Activated CD8-positive, alpha-beta memory T cell treated with anti-CD3 and anti-CD28 coated beads, Interleukin-2, amount 50 U/mL, for 24 hours (primary cell): ENCODE measurements at regions not wholly inside any gene's neighbourhood (a gene's known extent, or its start where the extent isn't known, plus 50 kb on each side); places are given as distances from the start of the nearest gene placed in this dataset.
"Not testable (repeated sequence)": the region's sequence is repeated elsewhere in the genome, so short reads cannot be mapped to it uniquely, and the experiment has no call there.

Source experiments
- DNase-seq: peaks from one replicate; pipeline ENCODE4 v3.0.0-alpha.2; 2020; ENCODE audit errors: extremely low read depth

DNA sequence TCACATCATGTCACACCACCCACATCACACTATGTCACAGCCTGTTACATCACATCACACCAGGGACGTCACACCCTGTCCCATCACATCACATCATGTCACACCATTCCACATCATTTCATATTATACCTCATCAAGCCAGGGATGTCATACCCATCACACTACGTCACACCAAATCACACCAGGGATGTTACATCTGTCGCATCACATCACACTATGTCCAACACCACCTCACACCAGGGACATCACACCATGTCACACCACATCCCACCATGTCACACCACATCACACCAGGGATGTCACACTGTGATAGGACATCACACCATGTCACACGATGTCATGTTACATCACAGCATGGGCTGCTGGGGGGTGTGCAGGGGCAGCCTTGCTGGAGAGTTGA is 110.6 kb downstream of the TMEM121 start:
- no peak for DNase-seq

DNA sequence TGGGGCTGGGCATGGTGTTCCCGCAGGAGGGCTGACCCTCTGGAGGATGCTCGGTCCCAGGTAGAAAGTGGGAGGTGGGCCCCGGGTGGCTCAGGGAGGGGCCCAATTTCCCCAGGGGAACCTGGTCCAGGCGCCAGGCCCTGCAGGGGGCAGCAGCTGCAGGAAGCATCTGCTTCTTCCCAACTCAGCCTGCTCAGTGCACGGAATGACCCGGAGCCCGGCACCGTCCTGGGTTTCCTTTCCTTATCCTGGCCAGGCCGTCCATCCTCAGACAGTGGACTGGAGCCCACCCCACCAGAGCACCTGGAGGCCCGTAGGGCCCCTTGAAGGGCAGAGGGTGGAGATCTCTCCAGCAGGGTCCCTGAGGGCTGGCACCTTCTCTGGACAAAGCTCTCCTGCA is 111.0 kb downstream of the TMEM121 start:
- not testable (repeated sequence) for DNase-seq

DNA sequence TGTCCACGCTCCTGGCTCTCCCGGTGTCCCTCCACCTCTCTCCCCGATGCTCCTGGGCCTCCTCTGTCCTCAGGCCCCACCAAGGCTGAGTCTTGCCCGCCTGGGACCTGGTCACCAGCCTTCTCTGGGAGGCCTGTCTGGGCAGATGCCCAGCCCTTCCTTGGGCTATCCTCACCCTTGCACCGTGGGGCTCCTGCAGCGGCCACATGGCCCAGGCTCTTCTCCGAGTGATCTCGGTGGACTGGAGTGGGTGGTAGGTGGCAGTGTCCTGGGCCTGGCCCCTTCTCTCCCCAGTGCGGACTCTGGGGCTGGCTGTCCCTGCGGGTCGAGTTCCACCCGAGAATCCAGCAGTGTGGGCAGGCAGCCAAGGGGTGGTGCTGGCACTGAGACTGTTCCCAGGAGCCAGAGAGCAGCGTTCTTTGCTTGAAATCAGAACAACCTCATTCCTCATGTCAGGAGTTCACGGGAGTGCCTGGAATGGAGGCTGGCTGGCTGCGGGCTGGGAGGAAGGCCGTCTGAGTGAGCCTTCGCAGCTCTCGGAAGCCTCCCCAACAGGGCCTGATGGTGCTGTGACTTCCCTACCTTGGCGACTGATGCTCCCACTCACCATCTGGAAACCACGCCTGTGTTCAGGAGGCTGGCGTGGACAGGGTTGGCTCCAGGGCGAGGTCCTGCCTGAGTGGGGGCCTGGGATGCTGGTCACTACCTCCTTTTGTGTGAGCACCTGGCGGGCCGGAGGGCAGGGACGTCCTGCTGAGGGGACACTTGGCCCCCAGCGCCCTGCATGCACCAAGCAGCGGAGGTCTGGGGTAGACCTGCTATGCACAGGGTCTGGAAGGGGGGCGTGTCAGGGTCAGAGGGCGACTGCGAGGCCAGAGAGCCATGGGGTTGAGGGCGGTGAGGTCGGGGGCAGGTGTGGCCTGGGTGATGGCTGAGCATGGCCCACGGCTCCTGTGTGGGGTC is 113.9 kb downstream of the TMEM121 start:
- DNase-seq: not testable (repeated sequence)

DNA sequence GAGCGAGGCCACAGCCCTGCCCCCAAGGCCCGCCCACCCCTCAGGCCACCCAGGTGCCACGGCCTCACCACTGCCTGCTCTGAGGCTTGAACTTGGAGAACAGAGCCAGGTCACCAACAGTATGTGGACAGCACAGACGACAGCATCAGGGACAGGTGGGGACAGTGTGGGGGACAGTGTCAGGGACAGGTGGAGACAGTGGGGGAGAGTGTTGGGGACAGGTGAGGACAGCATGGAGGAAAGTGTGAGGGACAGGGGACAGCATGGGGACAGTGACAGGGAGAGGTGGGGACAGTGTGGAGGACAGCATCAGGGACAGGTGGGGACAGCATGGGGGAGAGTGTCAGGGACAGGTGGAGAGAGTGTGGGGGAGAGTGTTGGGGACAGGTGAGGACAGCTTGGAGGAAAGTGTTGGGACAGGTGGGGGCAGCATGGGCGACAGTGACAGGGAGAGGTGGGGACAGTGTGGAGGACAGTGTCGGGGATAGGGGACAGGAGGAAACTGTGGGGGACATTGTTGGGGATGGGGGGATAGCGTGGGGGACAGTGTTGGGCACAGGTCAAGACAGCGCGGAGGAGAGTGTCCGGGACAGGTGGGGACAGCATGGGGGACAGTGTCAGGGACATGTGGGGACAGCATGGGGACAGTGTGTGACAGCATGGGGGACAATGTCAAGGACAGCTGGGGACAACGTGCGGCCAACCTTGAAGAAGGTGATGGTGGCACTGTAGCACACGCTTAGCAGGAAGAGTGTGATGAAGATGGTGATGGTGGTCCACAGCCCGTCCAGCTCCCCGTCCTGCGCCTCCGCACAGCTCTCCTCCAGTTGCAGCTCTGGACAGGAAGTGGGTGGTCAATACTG is 114.9 kb downstream of the TMEM121 start:
- DNase-seq: no peak

DNA sequence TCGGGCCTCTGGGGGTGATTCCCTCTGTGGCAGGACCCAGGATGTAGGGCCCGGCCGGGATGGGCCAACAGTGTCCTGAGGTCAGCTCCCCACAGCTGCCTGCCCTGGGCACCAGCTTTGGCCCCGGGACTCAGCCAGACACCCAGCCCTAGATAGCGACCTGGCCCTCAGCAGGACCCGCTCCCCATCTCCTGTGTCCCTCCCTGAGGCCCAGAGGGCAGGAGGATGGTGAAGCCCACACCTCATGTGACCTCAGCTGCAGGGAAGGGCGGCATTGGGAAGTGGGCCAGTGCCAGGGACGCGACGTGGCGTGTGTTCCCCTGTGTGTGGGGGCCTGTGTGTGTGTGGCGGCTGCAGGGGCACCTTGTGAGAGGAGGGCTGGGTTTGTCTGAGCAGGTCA is 115.6 kb downstream of the TMEM121 start:
- not testable (repeated sequence) for DNase-seq

DNA sequence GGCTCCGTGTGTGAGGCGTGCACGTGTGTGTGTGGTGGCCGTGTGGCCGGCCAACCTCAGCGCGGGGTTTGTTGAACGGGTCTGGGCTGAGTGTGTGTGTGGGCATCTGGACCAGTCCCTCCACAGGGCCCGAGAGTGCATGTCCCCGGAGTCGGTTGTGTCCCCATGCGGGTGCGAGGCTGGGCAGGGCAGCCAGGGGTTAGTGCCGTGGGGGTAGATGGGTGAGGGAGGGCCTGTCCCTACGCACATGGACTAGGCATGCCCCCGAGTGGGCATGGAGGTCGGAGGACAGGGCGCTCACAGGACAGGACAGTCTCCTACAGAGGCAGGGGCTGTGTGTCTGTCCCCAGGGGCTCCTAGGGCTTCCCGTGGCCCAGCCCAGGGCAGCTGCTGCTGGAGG is 116.1 kb downstream of the TMEM121 start:
- DNase-seq: not testable (repeated sequence)

DNA sequence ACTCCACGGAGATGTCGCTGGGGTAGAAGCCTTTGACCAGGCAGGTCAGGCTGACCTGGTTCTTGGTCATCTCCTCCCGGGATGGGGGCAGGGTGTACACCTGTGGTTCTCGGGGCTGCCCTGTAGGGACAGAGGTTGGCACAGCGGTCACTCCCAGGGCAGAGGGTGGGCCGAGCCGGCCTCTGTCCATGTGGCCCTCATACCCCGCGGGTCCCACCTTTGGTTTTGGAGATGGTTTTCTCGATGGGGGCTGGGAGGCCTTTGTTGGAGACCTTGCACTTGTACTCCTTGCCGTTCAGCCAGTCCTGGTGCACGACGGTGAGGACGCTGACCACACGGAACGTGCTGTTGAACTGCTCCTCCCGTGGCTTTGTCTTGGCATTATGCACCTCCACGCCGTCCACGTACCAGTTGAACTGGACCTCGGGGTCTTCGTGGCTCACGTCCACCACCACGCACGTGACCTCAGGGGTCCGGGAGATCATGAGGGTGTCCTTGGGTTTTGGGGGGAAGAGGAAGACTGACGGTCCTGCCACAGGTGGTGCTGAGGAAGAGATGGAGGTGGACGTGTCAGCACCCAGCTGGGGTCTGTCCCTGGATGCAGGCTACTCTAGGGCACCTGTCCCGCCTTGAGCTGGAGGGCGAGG is 117.1 kb downstream of the TMEM121 start:
- not testable (repeated sequence) for DNase-seq

DNA sequence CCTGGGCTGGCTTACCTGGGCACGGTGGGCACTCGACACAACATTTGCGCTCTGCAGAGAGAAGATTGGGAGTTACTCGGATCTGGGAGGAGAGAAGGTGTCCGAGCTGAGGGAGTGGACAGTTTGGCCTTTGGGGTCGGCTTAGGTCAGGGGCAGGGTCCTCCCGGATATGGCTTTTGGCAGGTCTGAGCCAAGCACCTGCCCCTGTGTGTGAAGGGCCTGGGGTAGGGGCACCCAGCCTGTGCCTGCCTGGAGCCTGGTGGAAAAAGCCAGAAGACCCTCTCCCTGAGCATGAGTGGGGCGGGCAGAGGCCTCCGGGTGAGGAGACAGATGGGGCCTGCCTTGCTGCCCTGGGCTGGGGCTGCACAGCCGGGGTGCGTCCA is 117.7 kb downstream of the TMEM121 start:
- not testable (repeated sequence) for DNase-seq

DNA sequence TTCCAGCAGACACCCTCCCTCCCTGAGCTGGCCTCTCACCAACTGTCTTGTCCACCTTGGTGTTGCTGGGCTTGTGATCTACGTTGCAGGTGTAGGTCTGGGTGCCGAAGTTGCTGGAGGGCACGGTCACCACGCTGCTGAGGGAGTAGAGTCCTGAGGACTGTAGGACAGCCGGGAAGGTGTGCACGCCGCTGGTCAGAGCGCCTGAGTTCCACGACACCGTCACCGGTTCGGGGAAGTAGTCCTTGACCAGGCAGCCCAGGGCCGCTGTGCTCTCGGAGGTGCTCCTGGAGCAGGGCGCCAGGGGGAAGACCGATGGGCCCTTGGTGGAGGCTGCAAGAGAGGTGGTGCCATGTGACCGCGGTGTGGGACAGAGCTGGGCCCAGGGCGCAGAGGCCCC is 118.1 kb downstream of the TMEM121 start:
- DNase-seq: not testable (repeated sequence)

DNA sequence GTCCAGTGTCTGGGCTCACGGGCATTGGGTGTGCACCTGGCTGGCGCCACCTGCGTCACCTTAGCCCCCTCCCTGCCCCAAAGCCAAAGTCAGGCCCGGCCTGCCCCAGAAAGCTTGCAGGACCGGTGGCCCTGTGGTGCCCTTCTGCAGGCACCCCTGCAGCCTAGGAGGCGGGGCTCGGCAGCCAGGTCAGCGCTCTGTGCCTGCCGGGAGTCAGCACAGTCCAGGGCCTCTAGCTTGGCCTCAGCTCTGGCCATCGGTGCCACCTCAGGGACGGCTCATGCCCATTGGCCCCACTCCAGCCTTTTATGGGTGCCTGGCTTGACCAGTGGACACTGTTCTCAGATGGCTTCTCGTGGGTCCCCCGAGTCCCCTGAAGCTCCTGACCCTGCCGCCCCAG is 118.5 kb downstream of the TMEM121 start:
- DNase-seq: not testable (repeated sequence)

DNA sequence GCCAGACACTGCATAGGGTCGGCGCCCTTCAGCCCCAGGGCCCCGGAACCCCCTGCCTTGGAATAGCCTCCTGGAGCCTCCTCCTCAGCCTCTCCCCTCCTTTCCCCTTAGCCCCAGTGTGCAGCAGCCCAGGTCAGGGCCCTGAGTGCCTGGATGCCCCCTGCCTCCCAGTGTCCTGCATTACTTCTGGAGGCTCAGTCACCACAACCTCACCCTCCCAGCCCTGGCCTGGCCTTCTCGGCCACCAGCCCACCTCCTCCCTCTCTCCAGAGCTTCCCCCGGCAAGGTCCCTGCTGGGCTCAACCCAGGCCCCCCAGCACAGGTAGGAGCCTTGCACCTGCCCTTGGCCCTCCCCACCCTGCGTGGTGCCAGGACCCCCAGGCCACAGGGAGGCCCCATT is 119.0 kb downstream of the TMEM121 start:
- not testable (repeated sequence) for DNase-seq

DNA sequence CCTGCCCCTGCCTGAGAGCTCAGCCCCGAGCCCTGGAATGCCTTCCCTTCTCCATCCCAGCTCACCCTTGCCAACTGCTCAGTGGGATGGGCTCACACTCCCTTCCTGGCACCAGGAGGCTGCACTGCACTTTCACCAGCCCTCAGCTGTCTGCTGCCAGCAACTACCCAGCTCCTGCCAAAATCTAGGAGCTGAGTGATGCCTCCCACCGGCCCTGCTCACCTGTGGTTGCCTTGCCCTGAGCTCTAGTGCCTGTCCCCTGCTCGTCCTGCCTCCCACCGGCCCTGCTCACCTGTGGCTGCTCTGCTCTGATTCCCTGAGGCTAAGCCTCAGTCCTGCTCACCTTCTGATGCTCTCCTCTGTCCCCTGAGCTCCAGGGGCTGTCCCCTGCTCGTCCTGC is 119.8 kb downstream of the TMEM121 start:
- no peak for DNase-seq

DNA sequence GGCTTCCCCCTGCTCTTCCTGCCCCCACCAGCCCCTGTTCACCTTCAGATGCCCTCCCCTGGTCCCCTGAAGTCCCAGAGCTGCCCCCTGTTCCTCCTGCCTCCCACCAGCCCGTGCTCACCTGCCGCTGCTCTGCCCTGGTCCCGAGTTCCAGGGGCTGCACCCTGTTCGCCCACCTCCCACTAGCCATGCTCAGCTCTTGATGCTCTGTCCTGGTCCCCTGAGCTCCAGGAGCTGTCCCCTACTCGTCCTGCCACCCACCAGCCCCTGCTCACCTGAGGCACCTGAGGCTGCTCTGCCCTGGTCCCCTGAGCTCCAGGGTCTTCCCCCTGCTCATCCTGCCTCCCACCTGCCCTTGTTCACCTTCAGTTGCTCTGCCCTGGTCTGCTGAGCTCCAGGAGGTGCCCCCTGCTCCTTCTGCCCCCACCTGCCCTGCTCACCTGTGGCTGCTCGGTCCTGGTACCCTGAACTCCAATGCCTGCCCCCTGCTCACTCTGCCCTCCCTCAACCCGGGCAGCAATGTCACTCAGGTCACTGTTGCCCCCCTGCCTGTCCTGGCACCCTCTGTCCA is 120.4 kb downstream of the TMEM121 start:
- DNase-seq: not testable (repeated sequence)

DNA sequence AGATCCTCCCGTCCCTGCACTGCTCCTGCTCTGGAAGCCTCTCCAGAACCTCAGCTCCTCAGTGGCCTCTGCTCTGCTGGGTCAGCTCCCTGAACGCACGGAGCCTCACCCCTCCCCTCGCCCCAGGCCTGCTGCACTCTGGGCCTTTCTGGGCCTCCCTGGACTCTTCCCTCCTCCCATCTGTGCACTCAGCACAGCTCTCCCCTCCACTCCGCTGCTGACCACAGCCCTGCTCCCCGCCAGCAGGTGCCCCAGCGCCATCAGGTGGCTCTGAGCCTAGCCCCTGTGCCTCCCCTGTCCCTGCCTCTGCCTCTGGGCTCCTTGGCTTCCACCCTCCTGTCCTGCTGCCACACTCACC is 121.0 kb downstream of the TMEM121 start:
- not testable (repeated sequence) for DNase-seq

DNA sequence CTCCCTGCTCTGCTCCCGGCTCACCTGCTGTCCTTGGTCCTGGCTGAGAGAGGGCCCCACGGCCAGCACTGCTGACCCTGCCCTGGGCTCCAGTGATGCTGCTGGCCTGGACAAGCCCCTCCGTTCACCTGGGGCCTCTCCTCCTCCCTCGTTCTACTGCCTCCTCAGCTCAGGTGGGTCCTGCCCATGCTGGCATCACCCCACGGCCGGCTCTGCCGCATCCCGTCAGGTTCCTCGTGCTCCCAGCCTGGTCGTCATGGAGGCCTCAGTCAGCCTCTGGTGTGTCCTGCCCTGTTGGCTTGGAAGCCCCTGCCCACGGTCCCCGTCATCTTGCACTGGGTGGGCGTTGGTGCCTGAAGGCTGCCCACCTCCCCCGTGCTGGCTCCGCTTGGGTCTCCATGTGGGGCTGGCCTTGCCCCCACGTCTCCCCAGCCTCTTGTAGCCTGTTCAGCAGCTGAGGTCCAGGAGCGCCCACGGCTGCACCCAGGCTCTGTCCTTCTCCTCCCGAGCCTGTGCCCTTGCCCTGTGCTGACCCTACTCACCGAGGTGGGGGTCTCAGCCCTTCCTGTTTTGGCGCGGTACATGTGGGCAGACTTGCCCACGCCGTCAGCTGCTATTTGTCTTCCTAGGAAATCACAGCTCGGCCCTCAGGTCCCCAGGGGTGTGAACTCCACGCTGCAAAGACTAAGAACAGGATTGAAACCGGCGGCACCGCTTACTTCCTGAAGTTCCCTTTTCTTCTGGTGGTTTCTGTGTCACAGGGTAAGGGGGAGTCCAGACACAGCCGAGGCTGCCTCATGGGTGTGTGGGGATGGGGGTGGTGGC is 121.6 kb downstream of the TMEM121 start:
- DNase-seq: no peak

DNA sequence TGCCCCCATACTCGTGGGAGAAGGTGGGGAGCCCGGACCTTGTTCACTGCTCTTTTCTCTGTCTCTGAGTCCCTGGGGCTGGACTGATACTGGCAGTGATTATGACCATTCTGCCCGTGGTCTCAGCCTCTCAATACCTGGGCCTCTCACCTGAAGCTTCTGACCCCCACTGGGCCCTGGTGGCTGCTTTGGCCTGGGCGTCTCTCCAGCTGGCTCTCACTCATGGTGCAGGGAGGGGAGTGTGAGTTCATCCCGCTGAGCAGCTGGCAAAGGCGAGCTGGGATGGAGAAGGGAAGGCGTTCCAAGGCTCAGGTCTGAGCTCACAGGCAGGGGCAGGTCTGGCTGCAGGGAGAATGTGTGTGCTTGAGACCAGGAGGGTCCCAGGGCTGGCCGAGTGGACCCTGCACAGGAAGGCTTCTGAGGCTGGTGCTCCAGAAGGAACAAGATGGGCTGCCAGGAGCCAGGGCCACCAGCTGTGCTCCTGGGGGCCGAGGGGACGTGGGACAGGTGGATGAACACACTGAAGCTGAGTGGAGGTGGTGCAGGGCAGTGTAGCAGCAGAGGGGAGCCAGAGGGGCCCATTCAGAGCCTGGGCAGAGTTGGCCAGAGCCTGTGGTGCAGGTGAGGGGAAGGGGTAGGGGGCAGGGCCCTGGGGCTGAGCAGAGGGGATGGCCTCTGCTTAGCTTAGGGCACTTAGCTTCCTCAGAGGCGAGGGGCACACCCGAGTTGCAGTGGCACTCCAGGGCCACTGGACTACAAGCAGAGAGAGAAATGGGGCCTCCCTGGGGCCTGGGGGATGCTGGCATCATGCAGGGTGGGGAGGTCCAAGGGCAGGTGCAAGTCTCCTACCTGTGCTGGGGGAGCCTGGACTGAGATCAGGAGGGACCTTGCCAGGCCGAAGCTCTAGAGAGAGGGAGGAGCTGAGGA is 122.5 kb downstream of the TMEM121 start:
- DNase-seq: not testable (repeated sequence)

DNA sequence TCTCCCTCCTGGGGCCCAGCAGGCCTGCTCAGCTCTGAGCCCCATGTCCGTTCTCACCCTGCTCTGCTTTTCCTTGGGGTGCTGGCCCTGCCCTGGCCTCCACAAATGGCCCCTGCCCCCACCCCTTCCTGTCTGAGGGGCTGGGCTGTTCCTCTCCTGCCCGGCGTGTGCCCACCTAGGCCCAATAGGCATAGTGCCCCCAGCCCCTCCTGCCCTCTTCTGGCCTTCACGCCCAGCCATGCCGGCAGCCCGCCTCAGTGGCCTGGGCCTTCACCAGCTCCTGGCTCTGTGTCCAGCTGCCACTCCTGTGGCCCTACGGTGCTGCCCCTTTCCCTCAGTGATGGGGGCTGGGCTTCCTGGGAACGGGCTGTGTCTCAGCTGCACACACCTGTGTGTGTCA is 125.9 kb downstream of the TMEM121 start:
- DNase-seq: not testable (repeated sequence)

DNA sequence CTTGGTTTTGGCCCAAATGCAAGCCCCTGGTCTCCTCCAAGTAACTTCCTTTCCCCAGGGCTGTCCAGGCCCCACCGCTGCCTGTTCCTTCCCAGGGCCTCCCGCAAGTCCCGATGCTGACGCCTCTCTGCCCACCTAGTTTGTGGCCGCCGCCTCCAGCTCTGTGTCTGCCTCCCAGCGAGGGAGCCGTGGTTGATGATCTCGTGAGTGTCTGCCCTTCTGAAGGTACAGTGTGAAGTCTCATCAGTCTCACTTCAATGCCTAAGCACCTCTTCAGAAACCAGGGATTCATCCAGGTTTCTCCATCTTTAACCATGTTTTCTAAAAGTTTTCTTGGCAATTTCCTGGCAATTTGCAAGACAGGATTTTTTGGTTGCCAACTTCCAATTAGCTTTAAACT is 127.5 kb downstream of the TMEM121 start:
- DNase-seq: not testable (repeated sequence)

DNA sequence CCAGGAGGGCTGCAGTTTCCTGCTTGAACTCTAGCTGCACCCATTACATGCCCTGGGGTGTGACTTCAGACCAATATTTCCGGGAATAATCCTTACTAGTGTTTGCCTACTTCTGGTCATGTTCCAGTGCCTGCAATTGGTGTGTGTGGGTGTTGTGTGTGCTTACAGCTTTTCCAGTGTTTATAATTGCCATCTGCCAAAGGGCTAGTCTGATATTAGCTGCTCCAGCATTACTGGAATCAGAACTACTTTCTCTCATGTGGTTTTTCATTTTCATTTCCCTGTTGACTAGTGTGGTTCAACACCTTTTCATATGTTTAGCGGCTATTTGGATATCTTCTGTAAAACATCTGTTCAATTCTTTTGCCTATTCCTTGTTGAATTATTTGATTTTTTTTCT is 132.9 kb downstream of the TMEM121 start:
- not testable (repeated sequence) for DNase-seq
